ENCODE measurements at regions not wholly inside any gene's neighbourhood (a gene's known extent, or its start where the extent isn't known, plus 50 kb on each side); places are given as distances from the start of the nearest gene placed in this dataset.

GRCh38 chr1:218224101-218224500 lies 61.0 kb upstream of the RRP15 start:
- Histone ChIP-seq H3K36me3 (no peaks in the 10 kb centered on the region), H3K4me3 (ENCODE audit: low read depth, low read length) (no peak overlapping the region), H3K9me3 (ENCODE audit: severe bottlenecking) (no peaks in the 10 kb centered on the region), H3K27ac (no peak overlapping the region), H3K27me3 (ENCODE audit: insufficient read depth, low read depth, severe bottlenecking) (no peaks in the 10 kb centered on the region)
- no peak for DNase-seq
- TF ChIP-seq CTCF (IDR thresholded peaks at IDR 0.05; ENCODE audit: low read depth, low read length): no peak

- no peaks in the 10 kb centered on the region for H3K36me3 ChIP-seq
- H3K27ac ChIP-seq: no peak overlapping the region
- no peak for TF ChIP-seq CTCF (IDR thresholded peaks at IDR 0.05; ENCODE audit: low read depth, low read length)
- no peaks in the 10 kb centered on the region for H3K9me3 ChIP-seq (ENCODE audit: severe bottlenecking)
- no peak for DNase-seq
- no peak overlapping the region for H3K4me3 ChIP-seq (ENCODE audit: low read depth, low read length)
- no peaks in the 10 kb centered on the region for H3K27me3 ChIP-seq (ENCODE audit: insufficient read depth, low read depth, severe bottlenecking)
These were observed 59.1 kb upstream of the RRP15 start for GRCh38 chr1:218226005-218226404.

Data from WERI-Rb-1 (cell line).